GM19438 (cell line): ENCODE measurements at regions not wholly inside any gene's neighbourhood (a gene's known extent, or its start where the extent isn't known, plus 50 kb on each side); places are given as distances from the start of the nearest gene placed in this dataset.
"Not testable (repeated sequence)": the region's sequence is repeated elsewhere in the genome, so short reads cannot be mapped to it uniquely, and the experiment has no call there.

ENCODE experiments used
- ATAC-seq: cut with Tn5 transposase; IDR thresholded peaks from one replicate; pipeline ENCODE4 v1.9.1; 2021; ENCODE audit warnings: low read depth; ENCODE audit not compliant: unreplicated experiment

GRCh38 chr6:86629123-86629522 lies 308.2 kb upstream of the HTR1E start:
- ATAC-seq, result no peak

- ATAC-seq, result no peak
These were observed 317.9 kb upstream of the HTR1E start for GRCh38 chr6:86619428-86619827.

- no peak for ATAC-seq
These were observed 322.0 kb upstream of the HTR1E start for GRCh38 chr6:86615299-86615698.

- ATAC-seq, result no peak
These were observed 327.6 kb upstream of the HTR1E start for GRCh38 chr6:86609549-86610388.

DNA sequence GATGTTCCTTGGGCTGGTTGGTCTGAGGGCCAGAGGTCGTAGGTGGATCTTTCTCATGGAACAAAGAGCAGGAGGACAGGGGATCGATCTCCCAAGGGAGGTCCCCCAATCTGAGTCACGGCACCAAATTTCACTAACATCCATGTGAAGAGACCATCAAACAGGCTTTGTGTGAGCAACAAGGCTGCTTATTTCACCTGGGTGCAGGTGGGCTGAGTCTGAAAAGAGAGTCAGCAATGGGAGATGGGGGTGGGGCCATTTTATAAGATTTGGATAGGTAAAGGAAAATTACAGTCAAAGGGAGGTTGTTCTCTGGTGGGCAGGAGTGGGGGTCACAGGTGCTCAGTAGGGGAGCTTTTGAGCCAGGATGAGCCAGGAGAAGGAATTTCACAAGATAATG lies 334.0 kb upstream of the HTR1E start:
- not testable (repeated sequence) for ATAC-seq

- not testable (repeated sequence) for ATAC-seq
These were observed 335.2 kb upstream of the HTR1E start for GRCh38 chr6:86602093-86602492.

- ATAC-seq, result not testable (repeated sequence)
These were observed 338.4 kb upstream of the HTR1E start for GRCh38 chr6:86598969-86599368.

GRCh38 chr6:86595641-86596040 lies 341.7 kb upstream of the HTR1E start:
- no peak for ATAC-seq

DNA sequence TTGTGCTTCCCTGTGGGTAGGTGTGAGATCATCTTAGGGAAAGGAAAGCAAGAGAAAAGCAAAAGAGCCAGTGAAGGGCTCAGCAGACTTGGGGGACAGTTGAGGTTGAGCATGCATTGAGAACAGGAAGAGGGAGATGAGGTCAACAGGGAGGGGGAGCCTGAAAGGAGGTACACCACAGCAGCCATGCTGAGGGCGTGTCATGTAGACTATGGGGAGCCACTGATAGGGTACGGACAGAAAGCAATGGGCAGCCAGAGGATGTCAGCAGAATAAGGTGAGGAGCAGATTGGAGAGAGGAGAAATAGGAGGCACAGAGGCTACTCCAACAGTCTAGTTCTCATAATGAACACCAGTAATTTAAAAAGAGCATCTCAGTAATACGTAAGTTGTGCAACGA lies 351.1 kb upstream of the HTR1E start:
- no peak for ATAC-seq

- no peak for ATAC-seq
These were observed 355.5 kb upstream of the HTR1E start for GRCh38 chr6:86581833-86582232.

DNA sequence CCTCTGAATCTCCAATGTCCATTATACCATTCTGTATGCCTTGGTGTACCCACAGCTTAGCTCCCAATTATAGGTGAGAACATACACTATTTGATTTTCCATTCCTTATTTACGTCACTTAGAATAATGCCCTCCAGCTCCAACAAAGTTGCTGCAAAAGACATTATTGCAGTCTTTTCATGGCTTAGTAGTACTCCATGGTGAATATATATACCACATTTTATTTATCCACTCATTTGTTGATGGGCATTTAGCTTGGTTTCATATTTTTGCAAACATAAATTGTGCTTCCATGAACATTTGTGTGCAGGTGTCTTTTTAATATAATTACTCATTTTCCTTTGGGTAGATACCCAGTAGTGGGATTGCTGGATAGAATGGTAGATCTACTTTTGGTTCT lies 374.1 kb upstream of the HTR1E start:
- no peak for ATAC-seq

DNA sequence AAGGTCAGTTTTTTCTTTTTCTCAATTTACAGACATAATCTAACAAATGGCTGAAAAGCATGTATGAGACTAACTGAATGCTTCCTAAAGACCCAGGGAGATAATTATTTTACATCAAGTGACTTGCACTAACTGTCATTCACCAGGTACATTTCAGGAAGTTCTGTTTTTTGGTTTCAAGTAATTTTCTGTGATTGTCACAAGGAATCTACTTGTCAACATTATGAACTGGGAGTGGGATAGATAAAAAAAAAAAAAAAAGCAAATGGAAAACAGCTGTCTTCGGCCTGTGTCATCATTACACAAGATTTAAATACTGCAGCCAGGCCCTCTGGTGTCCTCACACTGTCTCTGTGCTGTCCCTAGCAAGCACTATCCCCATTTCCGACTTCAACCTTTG lies 379.0 kb upstream of the HTR1E start:
- no peak for ATAC-seq

GRCh38 chr6:86537292-86537861 lies 400.0 kb upstream of the HTR1E start:
- ATAC-seq, result no peak

DNA sequence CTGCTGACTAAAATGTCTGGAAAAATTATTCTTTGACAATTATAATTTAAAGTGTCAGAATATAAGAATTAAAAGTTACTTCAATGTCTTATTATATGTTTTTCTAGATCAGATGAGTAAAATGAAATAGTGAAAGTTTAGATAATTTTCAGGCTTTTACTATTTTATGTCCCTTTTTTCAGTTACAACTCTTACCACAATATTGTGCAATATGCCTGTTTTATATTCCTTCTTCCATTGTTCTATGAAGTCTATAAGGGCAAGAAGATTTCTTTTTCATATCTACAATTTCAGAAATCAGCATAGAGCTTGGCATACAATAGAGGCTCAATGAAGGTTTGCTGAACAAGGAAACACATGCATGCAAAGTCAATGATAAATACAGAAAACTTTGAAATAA lies 401.2 kb upstream of the HTR1E start:
- ATAC-seq, result no peak

DNA sequence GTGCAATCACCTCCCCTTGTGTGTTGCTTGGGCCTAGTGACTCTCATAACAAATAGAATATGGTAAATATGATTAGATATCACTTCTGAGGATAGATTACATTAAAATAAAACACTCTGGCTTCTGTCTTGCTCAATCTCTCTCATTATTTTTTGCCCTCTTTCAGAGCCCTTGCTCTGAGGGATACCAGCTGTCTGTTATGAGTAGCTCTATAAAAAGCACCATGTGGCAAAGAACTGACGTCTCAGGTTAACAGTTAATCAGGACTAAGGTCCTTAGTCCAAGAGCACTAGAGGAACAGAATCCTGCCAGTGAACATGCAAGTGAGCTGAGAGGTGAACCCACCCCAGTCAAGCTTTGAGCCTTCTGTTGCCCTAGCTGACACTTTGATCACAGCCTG lies 402.2 kb upstream of the HTR1E start:
- no peak for ATAC-seq

DNA sequence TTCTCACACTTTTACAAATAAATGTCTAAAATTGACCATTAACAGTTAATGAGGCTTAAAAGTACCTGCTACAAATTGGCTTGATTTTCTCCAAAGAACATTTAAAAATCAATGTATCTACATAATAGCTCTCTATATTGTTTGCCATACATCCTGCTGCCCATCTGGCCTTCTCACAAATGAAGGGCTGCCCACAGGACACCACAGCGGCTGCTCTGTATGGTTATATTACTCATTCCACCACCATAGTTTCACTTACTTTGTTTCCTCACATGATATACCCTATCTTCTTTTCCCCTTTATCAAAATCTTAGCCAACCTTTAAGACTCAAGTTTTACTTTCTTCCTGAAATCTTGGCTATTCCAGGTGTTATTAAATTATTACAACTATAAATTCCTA lies 407.7 kb upstream of the HTR1E start:
- no peak for ATAC-seq

GRCh38 chr6:86526238-86526637 lies 411.1 kb upstream of the HTR1E start:
- ATAC-seq, result no peak

- no peak for ATAC-seq
These were observed 421.2 kb upstream of the HTR1E start for GRCh38 chr6:86516087-86516486.

GRCh38 chr6:86511962-86512361 lies 425.4 kb upstream of the HTR1E start:
- ATAC-seq, result no peak

DNA sequence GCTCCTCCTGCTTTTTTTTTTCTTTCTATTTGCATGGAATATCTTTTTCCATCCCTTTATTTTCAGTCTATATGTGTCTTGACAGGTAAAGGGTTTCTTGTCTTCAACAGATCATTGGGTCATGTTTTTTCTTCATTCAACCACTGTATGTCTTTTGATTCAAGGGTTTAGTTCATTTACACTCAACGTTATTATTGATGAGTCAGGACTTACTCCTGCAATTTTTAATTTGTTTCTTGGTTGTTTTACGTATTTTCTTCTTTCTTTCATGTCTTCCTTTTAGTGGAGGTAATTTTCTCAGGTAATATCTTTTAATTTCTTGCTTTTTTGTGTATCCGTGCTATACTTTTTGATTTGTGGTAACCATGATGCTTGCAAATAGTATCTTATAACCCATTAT lies 429.1 kb upstream of the HTR1E start:
- no peak for ATAC-seq

DNA sequence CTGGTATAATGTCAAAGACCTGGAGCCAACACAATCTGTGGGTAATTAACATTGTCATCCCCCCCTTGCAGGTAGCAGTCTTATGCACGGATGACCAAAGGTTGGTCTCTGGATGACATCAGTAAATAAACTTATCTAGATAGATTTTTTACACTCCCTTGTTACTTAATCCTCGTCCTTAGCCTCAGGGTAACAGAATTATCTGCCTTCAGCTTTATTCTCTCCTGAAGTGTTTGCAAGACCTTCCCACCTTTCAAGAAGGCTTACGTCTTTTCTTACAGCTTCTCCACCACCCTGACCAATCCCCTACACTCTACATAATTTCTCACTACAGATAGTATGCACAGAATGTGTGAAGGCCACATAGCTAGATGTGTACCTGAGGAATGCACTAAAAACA lies 434.8 kb upstream of the HTR1E start:
- ATAC-seq, result no peak

GRCh38 chr6:86500035-86500434 lies 437.3 kb upstream of the HTR1E start:
- no peak for ATAC-seq
